ENCODE measurements at regions not wholly inside any gene's neighbourhood (a gene's known extent, or its start where the extent isn't known, plus 50 kb on each side); places are given as distances from the start of the nearest gene placed in this dataset.

DNA sequence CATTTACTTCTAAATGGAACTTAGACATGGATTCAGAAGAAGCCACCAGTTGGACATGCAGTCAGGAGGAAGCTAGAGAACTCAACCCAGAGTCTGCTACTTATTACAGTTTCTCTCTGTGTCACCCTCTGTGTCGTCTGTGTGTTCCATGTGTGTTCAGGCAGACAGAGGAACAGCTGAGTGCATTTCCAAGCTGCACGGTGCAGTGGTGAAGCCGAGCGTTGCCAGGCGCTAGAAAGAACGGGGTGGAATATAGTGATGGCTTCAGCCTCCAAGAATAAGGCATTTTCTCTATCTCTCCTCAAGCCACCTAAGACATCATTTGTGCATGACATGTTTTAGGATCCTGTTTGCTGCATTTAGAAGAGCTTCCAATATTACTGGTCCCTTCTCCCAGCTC lies 101.1 kb upstream of the CCL2 start:
- FAIRE-seq (no peak), DNase-seq (ENCODE audit: low read depth, low spot score) (no peak)
- Histone ChIP-seq H4K20me1 (replicated peaks; ENCODE audit: control insufficient read depth, extremely low read depth, insufficient read depth, low read length) (no peaks in the 10 kb centered on the region), H3K9ac (replicated peaks; ENCODE audit: extremely low read depth, insufficient read depth, low read length) (no peak overlapping the region), H2AFZ (ENCODE audit: low read depth, low read length) (no peak overlapping the region), H3K4me3 (replicated peaks in 1 of 3; ENCODE audit: insufficient read depth in 1 of 3, low read depth in 1 of 3, low read length in 3 of 3) (no peak overlapping the region), H3K4me1 (ENCODE audit: control insufficient read depth, extremely low read depth, insufficient read depth, low read length) (no peaks in the 10 kb centered on the region), H3K36me3 (ENCODE audit: control insufficient read depth in 2 of 2, extremely low read depth in 1 of 2, insufficient read depth in 2 of 2, low read length in 2 of 2) (no peaks in the 10 kb centered on the region), H3K79me2 (ENCODE audit: control insufficient read depth, insufficient read depth, low read length) (no peaks in the 10 kb centered on the region), H3K9me1 (replicated peaks; ENCODE audit: control insufficient read depth, extremely low read depth, insufficient read depth, low read length) (no peaks in the 10 kb centered on the region), H3K27ac (ENCODE audit: insufficient read depth, low read depth, low read length) (no peak overlapping the region), H3K27me3 (ENCODE audit: control insufficient read depth in 2 of 2, insufficient read depth in 2 of 2, low read length in 2 of 2) (peaks cover 26 to 27% of the 10 kb centered on the region in 2 experiments), H3K9me3 (replicated peaks; ENCODE audit: control insufficient read depth, insufficient read depth, low read length) (no peaks in the 10 kb centered on the region), H3K4me2 (ENCODE audit: insufficient read depth, low read length) (no peak overlapping the region)
- BruUV-seq (replicated peaks) = no TSS peak
- dilution Hi-C loops (cut with MboI; ENCODE audit: extremely low pct_ligation_motif_present, low sequenced_read_pairs) = no loop called here
- intact Hi-C loops (cut with micrococcal nuclease) = no loop called here
- no peak for TF ChIP-seq EZH2 (IDR thresholded peaks at IDR 0.05; ENCODE audit: borderline replicate concordance, low read depth, low read length, severe bottlenecking)
- no peak for TF ChIP-seq MYC (IDR thresholded peaks at IDR 0.05; ENCODE audit: low read depth, low read length)
- no peak for TF ChIP-seq JUN (IDR thresholded peaks at IDR 0.05; ENCODE audit: borderline replicate concordance, insufficient read depth, insufficient read length, low read depth)
- TF ChIP-seq CTCF (IDR thresholded peaks at IDR 0.05; ENCODE audit: extremely low read depth in 1 of 2, insufficient read depth in 1 of 2, low read depth in 1 of 2, low read length in 2 of 2) = no peak
- TF ChIP-seq MAX (IDR thresholded peaks at IDR 0.05; ENCODE audit: insufficient read depth, insufficient read length) = no peak
- no peak for TF ChIP-seq POLR2A (IDR thresholded peaks at IDR 0.05; ENCODE audit: low read depth, low read length)
- TF ChIP-seq POLR2AphosphoS5 (IDR thresholded peaks at IDR 0.05; ENCODE audit: insufficient read depth, low read depth, low read length) = no peak
- TF ChIP-seq FOS (IDR thresholded peaks at IDR 0.05; ENCODE audit: borderline replicate concordance, insufficient read depth, low read length) = no peak
- no peak for TF ChIP-seq GATA2 (IDR thresholded peaks at IDR 0.05; ENCODE audit: insufficient read depth, insufficient read length, low read depth, low read length)
- CTCF ChIA-PET = interaction anchor here (1.1 to 2.1 kb wide), 3 partner anchors 17 to 266 kb away, joined by 3 to 10 read pairs (median 7); no protein-coding TSS in a partner anchor
- POLR2A ChIA-PET = no interaction called here

Data from endothelial cell of umbilical vein (primary cell).